PC-9 (cell line): ENCODE measurements at regions not wholly inside any gene's neighbourhood (a gene's known extent, or its start where the extent isn't known, plus 50 kb on each side); places are given as distances from the start of the nearest gene placed in this dataset.

ENCODE experiments used
- EZH2 ChIP-seq: fragments of 200-600 bp; sonication (generic); IDR thresholded peaks from 2 replicates; pipeline ENCODE4 v1.8.0; 2017; ENCODE audit warnings: antibody characterized with exemption, low read depth
- TF ChIP-seq, protein P1 (sequence below): fragments of 200-600 bp; sonication (generic); conservative IDR thresholded peaks from 2 replicates; pipeline ENCODE4 v1.6.1; 2017; ENCODE audit warnings: mixed run types, antibody characterized with exemption, mild to moderate bottlenecking, moderate library complexity

DNA sequence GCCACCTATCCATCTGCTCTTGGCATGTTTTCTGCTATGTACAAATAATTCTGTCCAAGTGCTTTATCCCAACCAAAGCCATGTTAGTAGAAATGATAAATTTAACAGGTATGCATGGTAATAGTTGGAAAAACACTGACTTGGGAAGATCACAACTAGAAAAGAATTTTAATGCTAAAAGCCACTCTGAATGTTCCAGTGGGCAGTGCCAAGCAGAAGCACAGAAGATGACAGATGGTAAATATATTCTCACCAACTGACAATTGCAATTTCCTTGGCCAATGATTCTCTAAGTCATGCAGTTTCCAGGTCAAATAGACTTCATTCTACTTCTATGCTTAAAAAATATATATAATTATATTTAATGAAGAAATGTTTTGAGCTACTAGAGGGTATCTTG lies 83.6 kb upstream of the SEMA3C start:
- no peak for TF ChIP-seq EZH2
- TF ChIP-seq, protein P1, sequence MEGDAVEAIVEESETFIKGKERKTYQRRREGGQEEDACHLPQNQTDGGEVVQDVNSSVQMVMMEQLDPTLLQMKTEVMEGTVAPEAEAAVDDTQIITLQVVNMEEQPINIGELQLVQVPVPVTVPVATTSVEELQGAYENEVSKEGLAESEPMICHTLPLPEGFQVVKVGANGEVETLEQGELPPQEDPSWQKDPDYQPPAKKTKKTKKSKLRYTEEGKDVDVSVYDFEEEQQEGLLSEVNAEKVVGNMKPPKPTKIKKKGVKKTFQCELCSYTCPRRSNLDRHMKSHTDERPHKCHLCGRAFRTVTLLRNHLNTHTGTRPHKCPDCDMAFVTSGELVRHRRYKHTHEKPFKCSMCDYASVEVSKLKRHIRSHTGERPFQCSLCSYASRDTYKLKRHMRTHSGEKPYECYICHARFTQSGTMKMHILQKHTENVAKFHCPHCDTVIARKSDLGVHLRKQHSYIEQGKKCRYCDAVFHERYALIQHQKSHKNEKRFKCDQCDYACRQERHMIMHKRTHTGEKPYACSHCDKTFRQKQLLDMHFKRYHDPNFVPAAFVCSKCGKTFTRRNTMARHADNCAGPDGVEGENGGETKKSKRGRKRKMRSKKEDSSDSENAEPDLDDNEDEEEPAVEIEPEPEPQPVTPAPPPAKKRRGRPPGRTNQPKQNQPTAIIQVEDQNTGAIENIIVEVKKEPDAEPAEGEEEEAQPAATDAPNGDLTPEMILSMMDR = no peak
